HEK293 (cell line): ENCODE measurements at regions not wholly inside any gene's neighbourhood (a gene's known extent, or its start where the extent isn't known, plus 50 kb on each side); places are given as distances from the start of the nearest gene placed in this dataset.

Experiments
- CTCF ChIA-PET: fragments of 350-600 bp; formaldehyde crosslinking; extraction: SDS; loops from one replicate; lab custom pipeline; 2021; ENCODE audit warnings: antibody characterized with exemption; lab: Yijun Ruan, JAX
- POLR2A ChIA-PET: fragments of 300-600 bp; formaldehyde crosslinking; extraction: SDS; loops from one replicate; lab custom pipeline; 2020; ENCODE audit warnings: antibody characterized with exemption, inconsistent platforms; lab: Yijun Ruan, JAX
- H3K27ac ChIP-seq: fragments of 200-500 bp; sonication (Bioruptor generic); 2 replicates; pipeline ENCODE4 v1.5.1; 2014; ENCODE audit warnings: low read depth, low read length, control low read depth, inconsistent platforms; ENCODE audit errors: extremely low read depth
- H3K36me3 ChIP-seq, 2 experiments: fragments of 200-500 bp in 1 of 2; sonication (Bioruptor generic) in 1 of 2; 1 replicate in 1 of 2; 2 replicates in 1 of 2; pipeline ENCODE4 v1.5.1; 2014 to 2017; ENCODE audit warnings: inconsistent platforms in 2 of 2, low read length in 2 of 2; ENCODE audit not compliant: control insufficient read depth in 2 of 2, insufficient read depth in 1 of 2
- H3K4me1 ChIP-seq: fragments of 200-500 bp; sonication (Bioruptor generic); 2 replicates; pipeline ENCODE4 v1.5.1; 2014; ENCODE audit warnings: mild to moderate bottlenecking, low read length, inconsistent platforms; ENCODE audit not compliant: control insufficient read depth, insufficient read depth
- H3K4me3 ChIP-seq: 2 replicates; pipeline ENCODE4 v1.5.1; 2011; ENCODE audit warnings: low read depth, mild to moderate bottlenecking, control low read depth, low read length, moderate library complexity
- H3K9me3 ChIP-seq: fragments of 200-500 bp; sonication (Bioruptor generic); 2 replicates; pipeline ENCODE4 v1.5.1; 2014; ENCODE audit warnings: low read depth, low read length, inconsistent platforms; ENCODE audit not compliant: control insufficient read depth, insufficient read depth
- KLF1 ChIP-seq: fragments of 450-650 bp; formaldehyde crosslinking; IDR thresholded peaks from 2 replicates; pipeline ENCODE4 v1.5.1; 2016; ENCODE audit warnings: missing biosample characterization, missing genetic modification characterization
- KLF9 ChIP-seq: fragments of 450-650 bp; formaldehyde crosslinking; IDR thresholded peaks from 2 replicates; pipeline ENCODE4 v1.5.1; 2016; ENCODE audit warnings: missing biosample characterization, missing genetic modification characterization, low read depth
- PBX3 ChIP-seq: sonication (generic); formaldehyde crosslinking; IDR thresholded peaks from 2 replicates; pipeline ENCODE4 v1.8.1; 2022; ENCODE audit warnings: mild to moderate bottlenecking, moderate library complexity, missing genetic modification reagents
- PRDM10 ChIP-seq: fragments of 450-650 bp; formaldehyde crosslinking; IDR thresholded peaks from 2 replicates; pipeline ENCODE4 v1.5.1; 2016; ENCODE audit warnings: missing biosample characterization, missing genetic modification characterization
- REPIN1 ChIP-seq: fragments of 450-650 bp; formaldehyde crosslinking; IDR thresholded peaks from 2 replicates; pipeline ENCODE4 v1.5.1; 2017; ENCODE audit warnings: missing biosample characterization, missing genetic modification characterization, low read depth
- SCRT1 ChIP-seq: fragments of 450-650 bp; formaldehyde crosslinking; IDR thresholded peaks from 2 replicates; pipeline ENCODE4 v1.5.1; 2016; ENCODE audit warnings: missing biosample characterization, missing genetic modification characterization, borderline replicate concordance
- ZBTB11 ChIP-seq: fragments of 450-650 bp; formaldehyde crosslinking; conservative IDR thresholded peaks from 2 replicates; pipeline ENCODE4 v1.5.1; 2016; ENCODE audit warnings: low read depth, missing biosample characterization, missing genetic modification characterization
- ZBTB21 ChIP-seq: fragments of 450-650 bp; formaldehyde crosslinking; IDR thresholded peaks from 2 replicates; pipeline ENCODE4 v1.5.1; 2017; ENCODE audit warnings: missing biosample characterization, missing genetic modification characterization
- ZBTB49 ChIP-seq: fragments of 450-650 bp; formaldehyde crosslinking; IDR thresholded peaks from 2 replicates; pipeline ENCODE4 v1.5.1; 2016; ENCODE audit warnings: missing biosample characterization, missing genetic modification characterization, low read depth
- ZFHX2 ChIP-seq: fragments of 450-650 bp; formaldehyde crosslinking; conservative IDR thresholded peaks from 2 replicates; pipeline ENCODE4 v1.5.1; 2016; ENCODE audit warnings: missing biosample characterization, missing genetic modification characterization
- ZFP37 ChIP-seq: fragments of 450-650 bp; formaldehyde crosslinking; IDR thresholded peaks from 2 replicates; pipeline ENCODE4 v1.5.1; 2016; ENCODE audit warnings: missing biosample characterization, missing genetic modification characterization
- ZNF140 ChIP-seq: fragments of 450-650 bp; formaldehyde crosslinking; IDR thresholded peaks from 2 replicates; pipeline ENCODE4 v1.5.1; 2016; ENCODE audit warnings: missing biosample characterization, missing genetic modification characterization
- ZNF19 ChIP-seq: fragments of 450-650 bp; formaldehyde crosslinking; IDR thresholded peaks from 2 replicates; pipeline ENCODE4; 2016; ENCODE audit warnings: missing biosample characterization, missing genetic modification characterization, low read depth
- ZNF2 ChIP-seq: fragments of 450-650 bp; formaldehyde crosslinking; IDR thresholded peaks from 2 replicates; pipeline ENCODE4 v1.5.1; 2016; ENCODE audit warnings: missing biosample characterization, missing genetic modification characterization
- ZNF239 ChIP-seq: fragments of 450-650 bp; formaldehyde crosslinking; IDR thresholded peaks from 2 replicates; pipeline ENCODE4 v1.5.1; 2016; ENCODE audit warnings: missing biosample characterization, missing genetic modification characterization
- ZNF280C ChIP-seq: fragments of 450-650 bp; formaldehyde crosslinking; IDR thresholded peaks from 2 replicates; pipeline ENCODE4 v1.5.1; 2016; ENCODE audit warnings: missing biosample characterization, missing genetic modification characterization
- ZNF350 ChIP-seq: fragments of 450-650 bp; formaldehyde crosslinking; IDR thresholded peaks from 2 replicates; pipeline ENCODE4 v1.5.0; 2017; ENCODE audit warnings: missing biosample characterization, mild to moderate bottlenecking, missing genetic modification characterization
- ZNF391 ChIP-seq: fragments of 450-650 bp; formaldehyde crosslinking; IDR thresholded peaks from 2 replicates; pipeline ENCODE4 v1.5.1; 2016; ENCODE audit warnings: low read depth, missing biosample characterization, missing genetic modification characterization, borderline replicate concordance
- ZNF514 ChIP-seq: fragments of 450-650 bp; formaldehyde crosslinking; IDR thresholded peaks from 2 replicates; pipeline ENCODE4 v1.5.1; 2016; ENCODE audit warnings: missing biosample characterization, missing genetic modification characterization
- ZNF544 ChIP-seq: fragments of 450-650 bp; formaldehyde crosslinking; IDR thresholded peaks from 2 replicates; pipeline ENCODE4 v1.5.0; 2017; ENCODE audit warnings: missing biosample characterization, missing genetic modification characterization
- ZNF623 ChIP-seq: fragments of 450-650 bp; formaldehyde crosslinking; IDR thresholded peaks from 2 replicates; pipeline ENCODE4 v1.5.1; 2016; ENCODE audit warnings: missing biosample characterization, missing genetic modification characterization
- ZNF654 ChIP-seq: fragments of 450-650 bp; formaldehyde crosslinking; IDR thresholded peaks from 2 replicates; pipeline ENCODE4 v1.5.1; 2016; ENCODE audit warnings: low read depth, missing biosample characterization, missing genetic modification characterization
- ZNF692 ChIP-seq: fragments of 450-650 bp; formaldehyde crosslinking; IDR thresholded peaks from 2 replicates; pipeline ENCODE4 v1.5.1; 2016; ENCODE audit warnings: missing biosample characterization, missing genetic modification characterization
- ZNF701 ChIP-seq: fragments of 450-650 bp; formaldehyde crosslinking; IDR thresholded peaks from 2 replicates; pipeline ENCODE4 v1.5.1; 2016; ENCODE audit warnings: missing biosample characterization, missing genetic modification characterization

GRCh38 chr3:30554317-30554690, 52.1 kb upstream of the TGFBR2 start (continued):
- TF ChIP-seq ZBTB21 (tag by site-specific recombination) (no peak), ZNF140 (tag by site-specific recombination) (no peak), ZBTB49 (no peak), ZNF280C (tag by site-specific recombination) (no peak), SCRT1 (tag by site-specific recombination) (no peak), ZNF514 (no peak), ZNF654 (tag by site-specific recombination) (no peak), ZNF350 (tag by site-specific recombination) (no peak)

GRCh38 chr3:30555968-30556367, 50.4 kb upstream of the TGFBR2 start:
- ChIA-PET POLR2A (no interaction called here), CTCF (interaction anchor here (0.5 kb wide), 1 partner anchor 24 kb away, joined by 3 read pairs; no protein-coding TSS in a partner anchor)
- H3K4me3 ChIP-seq = no peak overlapping the region
- H3K9me3 ChIP-seq = no peaks in the 10 kb centered on the region
- no peaks in the 10 kb centered on the region for H3K36me3 ChIP-seq
- no peak overlapping the region for H3K27ac ChIP-seq
- no peaks in the 10 kb centered on the region for H3K4me1 ChIP-seq
- TF ChIP-seq REPIN1 (tag by site-specific recombination) (no peak), ZNF19 (tag by site-specific recombination) (no peak), ZNF544 (tag by site-specific recombination) (no peak), KLF9 (tag by site-specific recombination) (no peak), ZNF692 (tag by site-specific recombination) (no peak), ZNF623 (tag by site-specific recombination) (no peak), ZNF701 (tag by site-specific recombination) (no peak), KLF1 (no peak), ZFP37 (tag by site-specific recombination) (no peak), PBX3 (CRISPR knock-in tag) (no peak), PRDM10 (tag by site-specific recombination) (no peak), ZFHX2 (no peak), ZNF239 (tag by site-specific recombination) (no peak), ZNF391 (no peak), ZNF2 (tag by site-specific recombination) (no peak), ZBTB11 (no peak)
